HCT116 (cell line): ENCODE measurements at regions not wholly inside any gene's neighbourhood (a gene's known extent, or its start where the extent isn't known, plus 50 kb on each side); places are given as distances from the start of the nearest gene placed in this dataset.

Experiments used
- ATAC-seq: fragments of 200-7000 bp; cut with Tn5 transposase; 2 replicates; pipeline ENCODE4 v1.9.1; 2020; ENCODE audit warnings: mild to moderate bottlenecking, moderate library complexity
- BruUV-seq: library from RNA; stranded (reverse); fragments of 400-500 nt; replicated peaks from 2 replicates; lab custom pipeline; 2021; lab: Mats Ljungman, UMichigan
- CTCF ChIA-PET: fragments of 300-600 bp; sonication (Branson Sonifier 250); formaldehyde crosslinking; loops from one replicate; lab custom pipeline; 2021; ENCODE audit warnings: antibody characterized with exemption; lab: Charles Lee
- POLR2A ChIA-PET: fragments of 300-600, 350-600 bp; sonication (Branson Sonifier 250); formaldehyde crosslinking; loops from one replicate; lab custom pipeline; 2021; ENCODE audit warnings: antibody characterized with exemption; lab: Charles Lee
- RAD21 ChIA-PET, 2 experiments: fragments of 300-600 bp; sonication (Branson Sonifier 250); formaldehyde crosslinking; loops; one replicate each; lab custom pipeline; 2023; ENCODE audit warnings: low total read pairs in 2 of 2; ENCODE audit not compliant: uncharacterized antibody in 2 of 2, unreplicated experiment in 2 of 2, low non-redundant PET in 1 of 2; lab: Charles Lee
- DNase-seq: peaks from one replicate; pipeline ENCODE4 v3.0.0-alpha.2; 2010; ENCODE audit warnings: low read depth, low spot score
- H2AFZ ChIP-seq: fragments of 200-600 bp; shearing (Covaris generic), sonication (generic); 2 replicates; pipeline ENCODE4 v1.6.1; 2017; ENCODE audit warnings: low read depth, mixed run types, mixed read lengths, antibody characterized with exemption, low read length; ENCODE audit not compliant: poor library complexity, severe bottlenecking
- H3K27ac ChIP-seq: 2 replicates; pipeline ENCODE4 v1.5.1; 2012; ENCODE audit warnings: low read depth, low read length
- H3K27me3 ChIP-seq: fragments of 200-600 bp; sonication (generic); 2 replicates; pipeline ENCODE4 v1.6.1; 2016; ENCODE audit warnings: mixed run types, low read length, mixed read lengths; ENCODE audit not compliant: insufficient read depth
- H3K36me3 ChIP-seq, 2 experiments: fragments of 200-500 bp in 1 of 2; fragments of 200-600 bp in 1 of 2; sonication (Bioruptor generic) in 1 of 2; sonication (generic) in 1 of 2; 2 replicates each; pipeline versions ENCODE4 v1.5.1 to v1.6.1; 2014 to 2016; ENCODE audit warnings: low read length in 2 of 2, inconsistent platforms in 1 of 2, mixed read lengths in 1 of 2, mixed run types in 1 of 2; ENCODE audit not compliant: insufficient read depth in 2 of 2, control insufficient read depth in 1 of 2
- H3K4me1 ChIP-seq, 2 experiments: fragments of 200-600 bp in 1 of 2; sonication (generic) in 1 of 2; 2 replicates each; pipeline versions ENCODE4 v1.5.1 to v1.6.1; 2012 to 2017; ENCODE audit warnings: low read length in 2 of 2, inconsistent platforms in 1 of 2, mild to moderate bottlenecking in 1 of 2, mixed read lengths in 1 of 2, mixed run types in 1 of 2, moderate library complexity in 1 of 2; ENCODE audit not compliant: insufficient read depth in 2 of 2, control insufficient read depth in 1 of 2
- H3K4me2 ChIP-seq: fragments of 200-600 bp; sonication (generic); 2 replicates; pipeline ENCODE4 v1.6.1; 2017; ENCODE audit warnings: mixed run types, low read length, mixed read lengths
- H3K4me3 ChIP-seq, 2 experiments: fragments of 200-600 bp in 1 of 2; sonication (generic) in 1 of 2; replicated peaks in 1 of 2; 2 replicates each; pipeline ENCODE4 v1.5.1; 2011 to 2016; ENCODE audit warnings: low read length in 2 of 2, control low read depth in 1 of 2, low read depth in 1 of 2, mild to moderate bottlenecking in 1 of 2, mixed read lengths in 1 of 2, mixed run types in 1 of 2
- H3K79me2 ChIP-seq: fragments of 200-600 bp; sonication (generic); 2 replicates; pipeline ENCODE4 v1.6.1; 2017; ENCODE audit warnings: mild to moderate bottlenecking, mixed run types, low read length, moderate library complexity, mixed read lengths; ENCODE audit not compliant: insufficient read depth
- H3K9ac ChIP-seq: fragments of 200-600 bp; sonication (generic); 2 replicates; pipeline ENCODE4 v1.6.1; 2016; ENCODE audit warnings: low read length, mixed read lengths
- H3K9me2 ChIP-seq: fragments of 200-600 bp; sonication (generic), shearing (Covaris generic); 2 replicates; pipeline ENCODE4 v1.6.1; 2017; ENCODE audit warnings: mixed run types, mild to moderate bottlenecking, moderate library complexity; ENCODE audit not compliant: insufficient read depth
- H3K9me3 ChIP-seq, 2 experiments: fragments of 200-500 bp in 1 of 2; fragments of 200-600 bp in 1 of 2; sonication (Bioruptor generic) in 1 of 2; sonication (generic) in 1 of 2; 2 replicates each; pipeline ENCODE4 v1.6.1; 2014 to 2017; ENCODE audit warnings: low read length in 2 of 2, mixed read lengths in 2 of 2, inconsistent platforms in 1 of 2, low read depth in 1 of 2, mild to moderate bottlenecking in 1 of 2, mixed run types in 1 of 2, moderate library complexity in 1 of 2; ENCODE audit not compliant: control insufficient read depth in 1 of 2, insufficient read depth in 1 of 2
- H4K20me1 ChIP-seq: fragments of 200-600 bp; sonication (generic), shearing (Covaris generic); 2 replicates; pipeline ENCODE4 v1.6.1; 2017; ENCODE audit warnings: mixed run types, mild to moderate bottlenecking, moderate library complexity; ENCODE audit not compliant: insufficient read depth
- CBX3 ChIP-seq: IDR thresholded peaks from 2 replicates; pipeline ENCODE4 v1.6.1; 2012; ENCODE audit warnings: low read depth
- CEBPB ChIP-seq: IDR thresholded peaks from 2 replicates; pipeline ENCODE4 v1.6.1; 2012; ENCODE audit warnings: low read depth
- CTCF ChIP-seq, 3 experiments: fragments of 200-600 bp in 1 of 3; sonication (generic) in 1 of 3; IDR thresholded peaks in 2 of 3; conservative IDR thresholded peaks in 1 of 3; 2 replicates each; pipeline ENCODE4 v1.5.1; 2012 to 2017; ENCODE audit warnings: low read depth in 2 of 3, low read length in 2 of 3, antibody characterized with exemption in 1 of 3, borderline replicate concordance in 1 of 3, control low read depth in 1 of 3, mild to moderate bottlenecking in 1 of 3, mixed read lengths in 1 of 3, mixed run types in 1 of 3, moderate library complexity in 1 of 3; ENCODE audit not compliant: insufficient read depth in 1 of 3
- EGR1 ChIP-seq: IDR thresholded peaks from 2 replicates; pipeline ENCODE4 v1.6.1; 2012; ENCODE audit warnings: low read depth
- ELF1 ChIP-seq: IDR thresholded peaks from 2 replicates; pipeline ENCODE4 v1.6.1; 2012; ENCODE audit warnings: low read depth, borderline replicate concordance
- EZH2 ChIP-seq: fragments of 200-600 bp; sonication (generic); IDR thresholded peaks from 2 replicates; pipeline ENCODE4 v1.6.1; 2017; ENCODE audit warnings: antibody characterized with exemption, mixed run types
- JUND ChIP-seq: IDR thresholded peaks from 2 replicates; pipeline ENCODE4 v1.6.1; 2012
- POLR2AphosphoS5 ChIP-seq: IDR thresholded peaks from 2 replicates; pipeline ENCODE4 v1.6.1; 2011; ENCODE audit warnings: mild to moderate bottlenecking, low read depth, low read length, moderate library complexity
- SIN3A ChIP-seq: IDR thresholded peaks from 2 replicates; pipeline ENCODE4 v1.6.1; 2012; ENCODE audit warnings: low read depth
- SRF ChIP-seq: IDR thresholded peaks from 2 replicates; pipeline ENCODE4 v1.6.1; 2012; ENCODE audit warnings: low read depth
- TCF7L2 ChIP-seq: IDR thresholded peaks from 2 replicates; pipeline ENCODE4 v1.7.0; 2011; ENCODE audit warnings: borderline replicate concordance, inconsistent platforms; ENCODE audit not compliant: insufficient read depth, insufficient read length; ENCODE audit errors: extremely low read depth
- ZBTB33 ChIP-seq: IDR thresholded peaks from 2 replicates; pipeline ENCODE4 v1.6.1; 2011; ENCODE audit warnings: mild to moderate bottlenecking, low read length, moderate library complexity; ENCODE audit not compliant: insufficient replicate concordance; ENCODE audit errors: extremely low read depth
- ZFX ChIP-seq: fragments of 450-650 bp; IDR thresholded peaks from 2 replicates; pipeline ENCODE4 v1.6.1; 2017
- ZNF274 ChIP-seq: fragments of 200-500 bp; sonication (Bioruptor generic); IDR thresholded peaks from 2 replicates; pipeline ENCODE4 v1.6.1; 2014; ENCODE audit warnings: mild to moderate bottlenecking, low read depth, low read length, inconsistent platforms
- intact Hi-C: fragments of 100-400 bp; cut with micrococcal nuclease; formaldehyde crosslinking; loops from 2 replicates; pipeline ENCODE4 v1.10.0; 2022

DNA sequence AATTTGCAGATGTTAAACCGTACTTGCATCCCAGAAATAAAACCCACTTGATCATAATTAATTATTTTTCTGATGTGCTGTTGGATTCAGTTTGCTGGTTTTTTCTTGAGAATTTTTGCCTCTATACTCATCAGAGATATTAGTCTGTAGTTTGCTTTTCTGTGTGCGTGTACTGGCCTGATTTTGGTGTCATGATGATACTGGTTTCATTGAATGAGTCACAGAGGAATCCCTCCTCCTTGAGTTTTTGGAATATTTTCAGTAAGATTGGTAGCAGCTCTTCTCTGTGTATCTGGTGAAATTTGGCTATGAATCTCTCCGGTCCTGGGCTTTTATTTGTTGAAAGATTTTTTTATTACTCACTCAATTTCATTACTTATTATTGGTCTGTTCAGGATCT lies 100.4 kb upstream of the PMCH start:
- TF ChIP-seq POLR2AphosphoS5 (no peak), CBX3 (no peak), ZBTB33 (no peak), CEBPB (no peak)
- no peaks in the 10 kb centered on the region for H3K9me3 ChIP-seq
- H3K79me2 ChIP-seq, result no peaks in the 10 kb centered on the region
- no peaks in the 10 kb centered on the region for H4K20me1 ChIP-seq
- no peaks in the 10 kb centered on the region for H3K9me2 ChIP-seq
- ATAC-seq (no peak), DNase-seq (no peak)
- H3K27ac ChIP-seq, result no peak overlapping the region
- intact Hi-C loops, result no loop called here
- no peak overlapping the region for H2AFZ ChIP-seq
- H3K4me3 ChIP-seq, result no peak overlapping the region
- ChIA-PET POLR2A (no interaction called here), CTCF (no interaction called here), RAD21 (interaction anchor here in 1 of 2 experiments (0.6 kb wide), 1 partner anchor 357 kb away, joined by 4 read pairs; no protein-coding TSS in a partner anchor)
- no peak overlapping the region for H3K4me2 ChIP-seq
- no peaks in the 10 kb centered on the region for H3K36me3 ChIP-seq
- no peak overlapping the region for H3K9ac ChIP-seq
- BruUV-seq, result no TSS peak
- H3K4me1 ChIP-seq, result no peaks in the 10 kb centered on the region
- no peaks in the 10 kb centered on the region for H3K27me3 ChIP-seq

DNA sequence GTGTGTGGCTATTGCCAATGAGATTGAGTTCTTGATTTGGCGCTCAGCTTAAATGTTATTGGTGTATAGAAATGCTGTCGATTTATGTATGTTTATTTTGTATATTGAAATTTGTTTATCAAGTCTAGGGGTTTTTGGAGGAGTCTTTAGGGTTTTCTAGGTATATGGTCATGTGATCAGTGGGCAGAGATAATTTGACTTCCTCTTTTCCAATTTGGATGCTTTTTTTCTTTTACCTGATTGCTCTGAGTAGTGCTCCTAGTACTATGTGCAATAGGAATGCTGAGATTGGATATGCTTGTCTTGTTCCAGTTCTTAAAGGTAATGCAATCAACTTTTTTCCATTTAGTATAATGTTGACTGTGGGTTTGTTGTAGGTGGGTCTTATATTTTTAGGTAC lies 99.8 kb upstream of the PMCH start:
- Histone ChIP-seq H3K27me3 (no peaks in the 10 kb centered on the region), H4K20me1 (no peaks in the 10 kb centered on the region), H3K4me3 (no peak overlapping the region), H3K27ac (no peak overlapping the region), H3K9me2 (no peaks in the 10 kb centered on the region), H2AFZ (no peak overlapping the region), H3K4me2 (no peak overlapping the region), H3K79me2 (no peaks in the 10 kb centered on the region), H3K4me1 (no peaks in the 10 kb centered on the region), H3K9ac (no peak overlapping the region), H3K9me3 (no peaks in the 10 kb centered on the region), H3K36me3 (no peaks in the 10 kb centered on the region)
- ChIA-PET POLR2A (no interaction called here), RAD21 (no interaction called here), CTCF (no interaction called here)
- intact Hi-C loops, result no loop called here
- BruUV-seq, result no TSS peak
- DNase-seq, result no peak
- ATAC-seq, result no peak
- TF ChIP-seq CEBPB (no peak), TCF7L2 (no peak), ZBTB33 (no peak), EZH2 (no peak), POLR2AphosphoS5 (no peak), ZFX (no peak), JUND (no peak), SRF (no peak), EGR1 (no peak), CTCF (IDR thresholded peaks at IDR 0.05 in 2 of 3, conservative IDR thresholded peaks at IDR 0.05 in 1 of 3; ENCODE audit: borderline replicate concordance in 1 of 3, insufficient read depth in 1 of 3, low read depth in 2 of 3, low read length in 2 of 3) (no peak), ELF1 (no peak), SIN3A (no peak), ZNF274 (no peak)
